ENCODE measurements at regions not wholly inside any gene's neighbourhood (a gene's known extent, or its start where the extent isn't known, plus 50 kb on each side); places are given as distances from the start of the nearest gene placed in this dataset.

DNA sequence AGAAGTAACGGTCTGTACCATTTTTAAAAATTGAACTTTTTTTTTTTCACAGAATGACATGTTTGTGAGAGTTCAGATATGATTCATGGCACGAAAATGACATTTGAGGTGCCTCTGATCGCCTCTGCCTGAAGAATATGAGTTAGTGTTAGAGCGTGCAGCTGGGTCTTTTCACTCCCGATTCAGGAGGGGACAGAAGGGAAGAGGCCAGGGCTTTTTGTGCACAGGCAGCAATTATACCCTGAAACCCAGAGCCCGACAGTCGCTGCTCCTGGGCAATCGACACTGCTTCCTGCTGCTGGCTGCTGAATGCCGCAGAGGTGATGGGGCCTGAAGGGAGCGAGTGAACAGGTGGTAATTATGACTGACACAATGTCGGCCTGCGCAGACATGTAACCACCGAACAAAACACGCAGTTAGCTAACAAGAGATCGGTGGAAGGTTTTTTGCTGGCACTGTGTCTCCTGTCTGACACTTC lies 652.0 kb upstream of the NOX3 start:
- TF ChIP-seq, protein P1, sequence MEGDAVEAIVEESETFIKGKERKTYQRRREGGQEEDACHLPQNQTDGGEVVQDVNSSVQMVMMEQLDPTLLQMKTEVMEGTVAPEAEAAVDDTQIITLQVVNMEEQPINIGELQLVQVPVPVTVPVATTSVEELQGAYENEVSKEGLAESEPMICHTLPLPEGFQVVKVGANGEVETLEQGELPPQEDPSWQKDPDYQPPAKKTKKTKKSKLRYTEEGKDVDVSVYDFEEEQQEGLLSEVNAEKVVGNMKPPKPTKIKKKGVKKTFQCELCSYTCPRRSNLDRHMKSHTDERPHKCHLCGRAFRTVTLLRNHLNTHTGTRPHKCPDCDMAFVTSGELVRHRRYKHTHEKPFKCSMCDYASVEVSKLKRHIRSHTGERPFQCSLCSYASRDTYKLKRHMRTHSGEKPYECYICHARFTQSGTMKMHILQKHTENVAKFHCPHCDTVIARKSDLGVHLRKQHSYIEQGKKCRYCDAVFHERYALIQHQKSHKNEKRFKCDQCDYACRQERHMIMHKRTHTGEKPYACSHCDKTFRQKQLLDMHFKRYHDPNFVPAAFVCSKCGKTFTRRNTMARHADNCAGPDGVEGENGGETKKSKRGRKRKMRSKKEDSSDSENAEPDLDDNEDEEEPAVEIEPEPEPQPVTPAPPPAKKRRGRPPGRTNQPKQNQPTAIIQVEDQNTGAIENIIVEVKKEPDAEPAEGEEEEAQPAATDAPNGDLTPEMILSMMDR (IDR thresholded peaks at IDR 0.05): no peak
- no peak for TF ChIP-seq POLR2A (IDR thresholded peaks at IDR 0.05)
